HG02678 (cell line): ENCODE measurements at regions not wholly inside any gene's neighbourhood (a gene's known extent, or its start where the extent isn't known, plus 50 kb on each side); places are given as distances from the start of the nearest gene placed in this dataset.

Source experiments
- ATAC-seq: cut with Tn5 transposase; IDR thresholded peaks from one replicate; pipeline ENCODE4 v1.9.1; 2021; ENCODE audit warnings: mild to moderate bottlenecking, moderate library complexity; ENCODE audit not compliant: unreplicated experiment

DNA sequence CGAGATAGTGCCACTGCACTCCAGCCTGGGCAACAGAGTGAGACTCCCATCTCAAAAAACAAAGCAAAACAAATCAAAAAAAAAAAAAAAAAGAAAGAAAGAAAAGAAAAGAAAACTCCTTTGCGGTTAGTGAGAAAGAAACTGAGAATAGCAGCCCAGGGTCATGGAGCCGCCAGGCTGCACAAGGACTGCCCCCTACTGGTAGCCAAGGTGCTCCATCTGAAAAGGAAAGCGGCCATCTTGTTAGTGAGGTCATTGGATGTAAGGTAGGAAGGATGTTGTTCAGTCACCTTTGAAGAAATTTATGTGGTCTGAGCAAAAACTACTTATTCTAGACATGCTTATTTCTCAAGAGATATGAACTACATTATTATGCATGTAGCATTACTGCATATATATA lies 660.6 kb upstream of the TENM3 start:
- no peak for ATAC-seq

DNA sequence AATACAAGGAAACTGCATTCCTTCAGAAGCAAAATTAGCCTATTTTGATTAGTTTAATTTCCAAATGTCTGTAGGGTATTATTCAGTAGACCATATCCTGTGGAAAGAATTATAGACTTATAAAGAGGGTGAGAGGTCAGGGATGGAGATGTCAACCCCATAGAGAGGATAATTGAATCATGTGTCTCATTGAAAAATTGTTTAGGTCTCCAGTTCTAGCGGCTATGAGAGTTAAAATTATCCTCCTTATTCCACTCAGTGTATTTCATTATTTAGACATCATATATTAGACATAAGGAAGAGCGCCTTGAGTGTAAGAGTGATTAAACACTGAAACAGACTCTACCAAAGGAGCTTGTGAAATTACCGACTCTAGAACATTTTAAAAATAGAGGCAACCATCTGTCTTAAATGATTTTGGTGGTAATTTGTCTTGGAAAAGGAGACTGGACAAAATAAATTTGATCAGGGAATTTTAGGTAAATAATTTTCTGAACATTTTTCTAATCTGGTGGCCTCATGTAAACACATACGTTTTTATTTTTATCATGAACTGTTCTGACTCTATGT lies 654.4 kb upstream of the TENM3 start:
- no peak for ATAC-seq

DNA sequence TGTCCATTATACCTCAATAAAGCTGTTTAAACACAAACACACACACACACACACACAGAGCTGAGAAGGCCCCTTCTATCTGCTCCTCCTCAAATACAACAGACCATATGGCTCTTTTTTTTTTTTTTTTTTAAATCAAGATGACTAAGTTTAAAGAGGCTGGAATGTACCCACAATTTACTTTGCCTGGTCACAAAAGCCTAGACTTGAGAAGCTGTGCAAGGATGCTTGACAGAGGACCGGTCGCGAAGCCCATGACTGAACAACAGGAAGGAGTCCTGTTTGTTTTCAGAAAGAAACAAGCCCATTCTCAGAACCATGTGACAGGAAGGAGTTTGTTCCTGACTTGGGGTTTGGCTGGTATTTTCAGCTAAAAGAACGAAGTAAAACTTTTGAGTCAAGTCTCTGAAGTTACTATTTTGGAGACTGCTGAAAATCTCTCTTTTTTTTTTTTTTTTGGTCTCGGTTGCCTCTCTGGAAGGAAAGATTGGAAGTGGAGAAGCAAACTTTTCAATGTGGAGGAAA lies 650.9 kb upstream of the TENM3 start:
- ATAC-seq, result no peak

DNA sequence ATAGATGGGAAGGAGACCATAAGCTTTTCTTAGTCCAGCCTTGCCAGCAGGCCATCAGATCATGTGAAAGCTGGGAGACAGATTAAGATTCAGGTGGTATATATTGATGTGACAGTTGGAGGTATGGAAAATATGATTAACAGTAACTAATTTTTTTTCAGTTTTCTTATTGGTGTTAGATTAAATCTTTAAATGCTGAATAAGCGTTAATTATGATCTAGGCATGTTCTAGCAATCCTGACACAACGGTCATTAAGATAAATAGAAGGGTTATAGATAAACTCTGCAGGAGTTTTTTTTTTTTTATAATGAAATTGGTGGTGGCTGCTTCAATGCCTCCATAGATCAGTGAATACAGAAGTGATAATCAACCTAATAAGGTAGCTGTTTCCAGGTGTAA lies 649.5 kb upstream of the TENM3 start:
- no peak for ATAC-seq

DNA sequence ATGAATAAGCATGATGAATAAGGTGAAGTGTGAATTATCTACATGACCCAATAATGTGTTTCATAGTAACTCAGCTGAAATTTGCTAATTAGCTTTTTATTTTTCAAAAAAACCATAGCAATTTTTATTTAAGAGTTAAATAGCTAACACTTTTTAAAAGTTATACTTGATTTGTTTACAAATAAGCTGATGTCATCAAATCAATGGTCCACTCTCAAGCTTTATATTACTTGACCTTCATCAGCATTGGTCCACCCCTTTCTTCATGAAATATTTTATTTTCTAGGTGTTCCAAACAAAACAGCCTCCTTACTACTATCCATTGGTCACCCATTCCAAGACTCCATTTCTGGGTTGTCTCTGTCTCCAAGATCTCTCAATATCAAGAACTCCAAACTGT lies 649.0 kb upstream of the TENM3 start:
- no peak for ATAC-seq

DNA sequence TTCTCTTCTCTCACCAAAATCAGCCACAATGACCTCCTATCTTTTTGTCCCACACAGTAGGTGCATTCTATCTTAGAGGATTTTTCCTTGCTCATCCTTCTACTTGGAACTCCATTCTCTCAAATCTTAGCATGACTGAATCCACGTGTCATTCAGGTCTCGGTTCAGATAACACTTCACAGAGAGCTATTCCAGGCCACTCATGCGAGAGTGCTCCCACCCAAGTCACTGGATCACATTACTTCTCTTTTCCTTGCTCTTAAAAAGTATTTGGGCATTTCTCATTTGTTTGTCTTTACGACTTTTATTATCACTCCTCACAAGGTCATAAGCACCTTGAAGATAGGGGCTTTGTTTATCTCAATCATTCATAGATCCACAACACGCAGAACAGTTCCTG lies 647.5 kb upstream of the TENM3 start:
- ATAC-seq, result no peak

DNA sequence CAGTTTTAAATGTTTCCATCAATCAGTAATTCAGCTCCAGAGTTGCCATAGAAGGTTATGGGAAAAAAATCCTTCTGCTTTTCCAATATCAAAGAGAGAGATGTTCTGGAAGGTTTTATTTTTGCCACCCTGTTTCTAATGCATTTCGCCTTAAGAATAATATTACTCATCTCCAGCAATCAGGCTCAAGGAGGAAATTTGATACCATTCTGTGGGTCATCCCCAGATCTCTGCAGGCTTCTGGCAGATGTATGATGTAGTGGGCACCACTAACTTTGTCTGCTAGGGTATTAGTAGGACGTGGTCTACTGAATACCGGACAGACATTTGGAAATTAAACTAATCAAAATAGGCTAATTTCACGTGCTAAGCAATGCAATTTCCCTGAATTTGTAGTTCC lies 645.4 kb upstream of the TENM3 start:
- ATAC-seq, result no peak

DNA sequence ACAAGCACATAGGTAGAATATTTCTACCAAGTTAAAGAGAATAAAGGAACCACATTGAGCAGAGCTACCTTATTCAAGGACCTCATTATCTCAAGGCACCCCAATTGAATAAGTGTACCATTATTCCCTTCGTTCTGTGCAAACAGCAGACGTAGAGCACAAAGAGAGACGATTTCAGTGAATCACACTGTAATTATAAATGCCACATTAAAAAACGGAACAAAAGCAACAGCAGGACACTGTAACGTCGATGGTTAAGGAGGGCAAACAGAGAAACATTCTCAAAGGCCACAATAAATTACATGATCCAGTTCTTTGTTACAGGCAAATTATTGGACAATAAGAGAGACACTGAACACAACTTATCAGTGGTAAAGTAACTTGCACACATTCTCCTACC lies 644.1 kb upstream of the TENM3 start:
- no peak for ATAC-seq

DNA sequence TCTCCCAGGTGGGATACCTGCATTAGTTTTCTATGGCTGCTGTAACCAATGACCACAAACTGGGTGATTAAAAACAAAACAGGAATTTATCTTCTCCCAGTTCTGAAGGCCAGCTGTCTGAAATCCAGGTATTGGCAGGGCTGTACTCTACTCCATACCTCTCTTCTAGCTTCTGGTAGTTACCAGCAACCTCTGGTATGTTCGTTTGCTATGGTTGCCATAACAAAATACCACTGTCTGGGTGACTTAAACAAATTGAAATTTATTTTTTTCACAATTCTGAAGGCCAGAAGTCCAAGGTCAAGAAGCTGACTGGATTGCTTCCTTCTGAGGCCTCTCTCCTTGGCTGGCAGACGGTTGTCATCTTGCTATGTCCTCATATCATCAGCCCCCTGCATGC lies 642.1 kb upstream of the TENM3 start:
- ATAC-seq, result no peak

DNA sequence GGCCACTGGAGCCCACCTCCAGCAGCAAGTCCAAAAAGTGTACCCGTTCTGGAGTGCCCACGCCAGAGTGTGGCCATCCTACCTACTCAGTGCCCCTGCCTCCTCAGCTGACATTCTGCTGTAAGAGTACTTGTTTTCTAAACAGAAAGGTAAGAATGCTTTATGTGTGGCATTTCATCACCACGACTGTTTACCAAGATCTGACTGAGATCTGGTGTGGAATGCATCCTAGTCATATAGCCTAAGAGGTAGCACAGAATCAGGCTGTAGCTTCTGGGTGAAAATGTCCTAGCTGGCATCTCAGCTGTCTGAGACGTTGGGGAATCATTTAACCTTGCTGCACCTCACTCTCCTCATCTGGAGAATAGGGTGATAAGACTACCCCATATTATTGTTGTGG lies 638.7 kb upstream of the TENM3 start:
- no peak for ATAC-seq

DNA sequence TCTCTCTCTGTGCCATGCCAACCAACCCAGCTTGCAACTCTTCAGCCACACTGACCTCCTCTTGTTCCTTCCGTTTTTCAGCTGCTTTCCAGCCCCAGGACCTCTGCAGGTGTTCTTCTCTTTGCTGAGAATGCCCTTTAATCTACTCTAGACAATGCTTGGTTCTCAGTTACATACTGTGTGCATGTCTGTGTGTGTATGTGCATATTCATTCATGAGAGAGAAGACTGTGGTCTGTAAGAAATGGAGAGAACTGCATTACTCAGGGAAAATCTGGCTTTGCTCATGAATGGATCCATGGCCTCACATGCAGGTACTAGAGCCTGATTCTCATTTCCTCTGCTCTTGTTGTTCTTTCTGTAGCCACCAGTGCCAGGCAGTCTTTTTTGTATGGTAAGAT lies 636.9 kb upstream of the TENM3 start:
- ATAC-seq, result no peak

DNA sequence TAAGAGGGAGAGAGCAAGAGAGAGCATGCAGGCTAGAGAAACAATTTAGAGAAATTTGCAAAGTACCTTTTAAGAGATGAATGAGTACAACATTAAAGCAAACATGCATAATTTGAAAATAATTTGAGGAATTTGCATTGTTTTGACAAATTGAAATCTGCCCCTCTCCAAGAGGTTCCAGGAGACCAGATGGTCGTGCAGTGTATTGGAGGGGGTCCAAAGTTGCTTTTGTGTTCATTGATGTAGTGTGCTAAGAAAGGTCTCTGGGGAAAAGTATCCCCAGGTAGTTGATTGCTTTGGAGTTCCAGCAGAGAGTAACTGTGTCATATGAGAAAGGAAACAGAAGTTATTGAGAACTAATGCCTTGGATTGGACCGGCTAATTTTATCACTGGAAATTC lies 635.0 kb upstream of the TENM3 start:
- no peak for ATAC-seq

DNA sequence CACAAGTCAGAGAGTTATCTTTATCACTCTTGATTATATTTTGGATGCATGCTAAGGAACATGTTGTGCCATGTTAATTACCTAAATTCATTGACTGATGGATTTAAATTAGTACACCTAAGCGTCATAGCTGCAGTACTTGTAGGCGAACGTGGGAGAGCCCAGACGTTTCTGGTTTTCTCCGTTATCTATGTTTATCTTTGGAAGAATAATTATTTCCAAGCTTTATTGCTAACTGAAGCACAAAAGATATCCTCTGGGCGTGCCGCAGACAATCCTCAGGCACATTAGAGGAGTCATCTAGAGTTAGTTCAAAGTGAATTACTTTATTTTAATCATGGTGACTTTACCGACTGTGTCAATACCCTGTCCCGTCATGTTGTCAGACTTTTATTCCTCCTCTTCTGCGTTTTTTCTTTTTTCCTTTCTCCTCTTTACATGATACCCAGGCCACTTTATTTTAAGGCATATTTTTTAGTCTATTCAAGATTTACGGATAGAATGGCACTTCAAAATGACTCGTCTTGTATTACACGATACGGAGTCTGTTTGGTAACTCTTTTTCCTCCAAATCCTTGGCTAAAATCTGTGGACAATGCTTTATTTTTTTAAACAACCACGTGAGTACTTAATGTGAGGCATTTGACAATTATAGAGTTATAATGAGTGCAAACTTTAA lies 632.0 kb upstream of the TENM3 start:
- ATAC-seq, result no peak

DNA sequence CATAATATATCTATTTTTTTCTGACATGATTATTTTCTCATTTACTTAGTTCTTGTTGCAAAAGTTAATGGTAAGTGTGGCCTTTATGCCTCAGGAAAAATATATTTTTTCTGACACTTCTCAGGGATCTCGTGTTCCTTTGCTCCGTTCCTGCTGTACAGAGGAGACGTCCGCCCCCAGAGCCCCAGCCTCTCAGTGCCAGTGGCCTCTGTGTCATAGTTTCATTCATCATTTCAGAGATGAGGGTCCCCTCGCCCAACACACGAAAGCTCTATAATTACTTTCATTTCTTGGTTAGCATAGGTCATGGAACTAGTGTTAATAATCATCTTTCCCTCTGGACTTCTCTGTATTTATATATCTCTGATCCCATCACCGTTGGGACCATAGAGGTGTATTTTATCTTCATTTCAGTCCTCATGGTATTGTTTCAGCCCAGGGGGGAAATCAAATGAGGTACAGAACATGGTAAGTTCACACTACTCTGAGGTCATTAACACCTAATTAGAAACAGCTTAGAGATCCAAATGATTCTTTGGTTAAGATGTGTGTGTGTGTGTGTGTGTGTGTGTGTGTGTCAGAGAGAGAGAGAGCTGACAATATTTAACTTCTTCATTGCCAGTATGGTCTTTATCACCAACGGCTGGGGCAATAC lies 631.1 kb upstream of the TENM3 start:
- no peak for ATAC-seq

DNA sequence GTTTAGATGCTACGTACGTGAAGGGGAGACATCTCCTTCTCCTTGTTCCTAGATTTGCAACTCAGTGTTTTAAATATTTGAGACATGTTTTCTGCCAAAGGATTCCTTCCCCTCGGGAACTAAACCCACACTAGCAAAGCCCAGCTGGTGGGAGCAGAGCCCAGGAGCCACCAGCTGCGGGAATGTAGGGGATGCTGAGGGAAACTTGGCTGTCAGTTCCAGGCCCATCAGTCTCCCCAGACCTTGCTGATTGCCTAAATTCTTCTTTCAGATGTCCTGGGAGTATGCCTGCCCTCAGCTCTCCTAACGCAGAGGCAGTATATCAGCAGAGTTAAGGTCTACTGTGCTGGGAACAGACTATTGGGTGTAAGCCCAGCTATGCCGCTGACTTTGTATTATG lies 630.0 kb upstream of the TENM3 start:
- ATAC-seq, result no peak

DNA sequence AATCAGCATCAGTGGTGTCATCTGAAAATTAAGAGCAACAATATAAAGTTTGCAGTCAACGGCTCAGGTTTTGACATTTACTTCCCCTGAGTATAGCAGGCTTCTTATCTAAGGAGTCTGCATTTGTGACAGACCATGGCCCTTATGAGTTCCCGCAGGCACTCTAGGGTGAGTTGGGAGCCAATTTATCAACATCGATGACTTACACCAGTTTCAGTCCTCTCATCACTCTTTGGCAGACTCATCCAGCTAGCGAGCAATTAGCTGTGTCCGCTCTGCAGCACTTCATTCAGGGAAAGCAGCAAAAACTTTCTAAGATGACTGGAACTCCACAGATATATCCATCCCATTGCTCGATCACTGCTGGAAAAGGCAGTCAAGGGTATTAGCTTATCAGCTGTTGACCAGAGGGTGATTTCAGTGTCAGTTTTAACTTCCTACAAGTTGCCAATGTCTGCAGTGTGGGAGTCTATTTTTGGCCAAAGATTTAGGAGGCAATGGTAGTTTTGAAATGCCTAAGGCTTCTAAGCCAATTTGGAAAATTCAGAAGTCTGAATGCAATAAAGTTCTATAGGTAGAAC lies 625.1 kb upstream of the TENM3 start:
- ATAC-seq, result no peak

DNA sequence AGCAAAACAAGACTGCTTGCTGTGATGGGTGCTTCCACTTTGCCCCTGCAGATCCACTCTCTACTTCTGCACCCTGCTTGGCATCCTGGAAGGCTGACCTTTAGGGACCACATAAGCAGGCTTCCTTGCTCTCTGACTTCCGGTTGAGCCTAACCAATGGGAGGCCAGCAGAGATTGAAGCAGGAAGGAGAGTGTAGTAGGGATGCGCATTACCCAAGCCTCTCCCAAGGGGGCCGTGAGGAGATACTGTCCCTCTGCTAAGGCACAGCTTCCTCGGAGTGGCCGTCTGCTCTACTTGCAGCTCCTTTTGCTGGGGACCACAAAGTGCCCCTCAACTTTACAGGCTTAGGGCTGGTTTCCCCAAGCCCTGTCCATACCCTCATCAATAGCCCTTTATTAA lies 624.3 kb upstream of the TENM3 start:
- ATAC-seq, result no peak

DNA sequence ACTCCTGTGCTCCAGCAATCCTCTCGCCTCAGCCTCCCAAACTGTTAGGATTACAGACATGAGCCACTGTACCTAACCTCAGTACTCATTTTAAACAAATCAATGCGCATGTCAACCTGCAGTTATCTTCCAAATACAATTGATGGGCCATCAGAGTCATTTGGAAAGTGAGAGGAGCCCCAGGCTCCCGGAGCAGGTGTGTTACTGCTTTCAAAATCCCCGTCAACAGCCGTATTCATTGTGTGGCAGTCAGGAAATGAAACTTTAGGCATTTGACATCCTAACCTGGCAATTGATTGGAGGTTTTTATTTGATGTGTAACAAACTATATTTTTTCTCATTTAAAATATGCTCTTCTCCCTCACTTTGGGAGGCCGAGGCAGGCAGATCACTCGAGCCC lies 623.6 kb upstream of the TENM3 start:
- ATAC-seq, result no peak

DNA sequence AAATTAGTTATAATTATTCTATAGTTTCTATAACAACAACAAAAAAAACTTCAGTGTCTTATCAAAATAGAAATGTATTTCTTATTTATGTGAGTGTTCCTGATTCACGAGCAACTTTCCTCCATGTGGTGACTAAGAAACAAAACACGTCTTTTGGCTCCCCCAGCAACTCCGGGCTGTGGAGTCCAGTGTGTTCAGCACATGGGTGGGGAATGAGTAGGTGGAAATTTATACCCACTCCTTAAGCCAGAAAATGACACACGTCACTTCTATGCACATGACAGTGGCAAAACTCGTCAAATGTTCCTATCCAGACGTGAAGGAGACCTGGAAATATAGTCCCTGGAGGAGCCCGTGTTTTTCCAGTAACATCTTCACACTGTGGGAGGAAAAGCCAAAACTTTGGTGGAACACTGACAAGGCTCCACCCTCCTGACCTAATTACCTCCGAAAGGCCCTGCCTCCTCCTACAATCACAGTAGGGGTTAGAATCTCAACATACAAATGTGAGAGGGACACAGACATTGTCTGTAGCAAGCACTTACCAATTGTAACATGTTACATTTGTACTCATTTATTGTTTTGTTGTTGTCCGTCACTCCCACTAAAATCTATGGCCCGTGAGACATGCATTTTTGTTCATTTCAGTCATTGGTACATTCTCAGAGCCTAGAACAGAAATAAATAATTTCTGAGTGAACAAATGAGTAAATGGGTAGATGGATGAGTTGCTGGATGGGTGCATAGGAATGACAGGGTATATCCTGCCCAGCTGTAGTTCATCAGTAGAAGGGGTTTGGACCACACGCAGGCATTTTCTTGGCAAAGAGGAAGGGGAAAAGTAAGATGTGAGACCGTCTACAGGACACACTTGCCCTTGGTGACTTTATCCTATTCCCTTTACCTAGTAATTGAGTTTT lies 605.8 kb upstream of the TENM3 start:
- no peak for ATAC-seq

DNA sequence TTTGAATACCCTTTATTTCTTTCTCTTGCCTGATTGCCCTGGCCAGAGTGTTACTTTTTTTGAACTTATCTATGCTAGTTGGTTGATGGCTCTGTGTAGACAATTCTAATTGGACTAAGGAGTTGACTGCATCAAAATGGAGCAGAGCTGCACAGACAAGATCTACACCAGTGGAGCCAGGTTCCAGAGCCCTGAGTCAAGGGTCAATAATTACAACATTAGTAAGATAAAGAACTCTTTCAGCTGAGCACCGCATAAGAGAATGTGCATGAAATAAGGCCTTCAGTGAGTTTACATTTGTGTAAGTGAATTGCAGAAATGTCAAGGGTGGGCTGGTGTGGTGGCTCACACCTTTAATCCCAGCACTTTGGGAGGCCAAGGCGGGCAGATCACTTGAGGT lies 599.7 kb upstream of the TENM3 start:
- ATAC-seq, result no peak

DNA sequence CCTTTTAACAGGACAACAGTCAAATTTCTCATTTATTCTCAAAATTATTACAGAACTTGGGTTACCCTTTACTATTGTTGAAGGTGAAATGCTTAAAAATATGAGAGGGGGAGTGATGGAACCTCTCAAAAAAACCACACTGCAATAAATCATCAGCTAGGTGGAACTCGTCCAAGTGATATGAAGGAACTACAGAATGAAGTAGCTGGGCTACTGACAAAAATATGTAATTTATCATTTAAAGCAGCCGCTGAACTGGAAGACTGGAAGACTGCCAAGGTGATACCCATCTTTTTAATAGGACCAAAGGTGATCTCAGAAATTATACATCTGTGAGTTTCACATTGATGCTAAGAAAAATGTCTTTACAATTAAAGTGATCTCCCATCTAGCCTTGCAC lies 597.7 kb upstream of the TENM3 start:
- ATAC-seq, result no peak
